ENCODE measurements at regions not wholly inside any gene's neighbourhood (a gene's known extent, or its start where the extent isn't known, plus 50 kb on each side); places are given as distances from the start of the nearest gene placed in this dataset.
"Not testable (repeated sequence)": the region's sequence is repeated elsewhere in the genome, so short reads cannot be mapped to it uniquely, and the experiment has no call there.

DNA sequence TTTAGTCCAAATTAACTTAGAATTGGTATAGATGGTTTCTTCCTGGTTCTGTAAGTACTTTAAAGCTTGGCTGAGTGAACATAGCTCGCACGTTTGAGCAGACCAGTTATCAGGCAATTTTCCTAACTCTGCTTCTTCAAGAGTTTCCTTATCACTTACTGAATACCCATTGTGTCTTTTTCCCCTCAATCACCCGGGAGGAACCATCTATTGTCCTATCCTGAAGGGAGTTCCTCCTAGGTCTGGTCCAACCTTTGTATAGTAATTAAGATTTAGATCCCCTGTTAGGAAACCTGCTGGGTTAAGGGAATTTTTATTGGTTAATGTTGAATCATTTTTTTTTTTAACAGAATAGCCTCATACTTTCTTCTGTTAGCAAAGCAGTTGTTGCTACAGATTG is 1215.0 kb upstream of the ATXN8OS start:
- H4K91ac ChIP-seq (replicated peaks; ENCODE audit: insufficient read length, low read length); H2BK15ac ChIP-seq (ENCODE audit: low read length); H3K36me3 ChIP-seq (ENCODE audit: control insufficient read depth in 2 of 4, insufficient read depth in 4 of 4, low read length in 3 of 4); H3K27me3 ChIP-seq (replicated peaks in 1 of 4; ENCODE audit: control insufficient read depth in 3 of 4, extremely low read depth in 1 of 4, insufficient read depth in 3 of 4, low read length in 3 of 4); H3K14ac ChIP-seq (ENCODE audit: insufficient read length); H3K4me1 ChIP-seq (replicated peaks in 1 of 4; ENCODE audit: control insufficient read depth in 3 of 4, insufficient read depth in 4 of 4, low read length in 3 of 4); FAIRE-seq; H3K27ac ChIP-seq (ENCODE audit: low read depth, low read length); H3K4me3 ChIP-seq (ENCODE audit: extremely low read depth in 1 of 4, insufficient read depth in 2 of 4, low read depth in 3 of 4, low read length in 4 of 4); DNase-seq (ENCODE audit: low read depth in 1 of 2, low spot score in 2 of 2); H2AFZ ChIP-seq (ENCODE audit: low read length); H3K56ac ChIP-seq (replicated peaks; ENCODE audit: insufficient read length, low read depth, low read length); H3K23me2 ChIP-seq (ENCODE audit: low read depth, low read length); H3K9ac ChIP-seq (replicated peaks in 1 of 4; ENCODE audit: extremely low read depth in 1 of 4, low read depth in 3 of 4, low read length in 3 of 4); H3K79me1 ChIP-seq (ENCODE audit: low read depth, low read length); H4K5ac ChIP-seq (ENCODE audit: insufficient read length, low read depth, low read length); POLR2A ChIA-PET (ENCODE audit: partially characterized antibody); H2AK5ac ChIP-seq (ENCODE audit: low read depth, low read length); H2BK5ac ChIP-seq (ENCODE audit: low read depth, low read length); H2BK120ac ChIP-seq (replicated peaks; ENCODE audit: low read depth, low read length); H3K79me2 ChIP-seq (ENCODE audit: control insufficient read depth in 1 of 2, insufficient read depth in 2 of 2, low read length in 2 of 2); H3K4ac ChIP-seq (replicated peaks; ENCODE audit: insufficient read length, low read depth, low read length); H3K9me3 ChIP-seq (ENCODE audit: insufficient read depth in 2 of 2, low read depth in 1 of 2, low read length in 1 of 2); H2BK20ac ChIP-seq (ENCODE audit: low read length); H3K4me2 ChIP-seq (ENCODE audit: insufficient read depth in 1 of 2, low read depth in 2 of 2, low read length in 2 of 2); H4K20me1 ChIP-seq (replicated peaks in 1 of 2; ENCODE audit: control insufficient read depth in 1 of 2, insufficient read depth in 2 of 2, low read length in 2 of 2); H3K18ac ChIP-seq (ENCODE audit: extremely low read depth, low read length); H4K8ac ChIP-seq (ENCODE audit: extremely low read depth, insufficient read depth, low read length); H3K23ac ChIP-seq (ENCODE audit: insufficient read length); H2BK12ac ChIP-seq (ENCODE audit: low read depth, low read length): not testable (repeated sequence)
- CTCF ChIA-PET (ENCODE audit: partially characterized antibody) = interaction anchor here (1.0 kb wide), 1 partner anchor 8 kb away, joined by 3 read pairs; no protein-coding TSS in a partner anchor
- 61% methylated on average over 3 of the region's 3 CpGs; no CpG with 5 or more reads in 1 of the 2 experiments for WGBS, 2 experiments (ENCODE audit: extremely low coverage in 1 of 2, insufficient coverage in 1 of 2, insufficient read length in 1 of 2, insufficient replicate concordance in 2 of 2, low coverage in 1 of 2, low lambda C conversion rate in 2 of 2, missing lambda C conversion rate in 1 of 2)

DNA sequence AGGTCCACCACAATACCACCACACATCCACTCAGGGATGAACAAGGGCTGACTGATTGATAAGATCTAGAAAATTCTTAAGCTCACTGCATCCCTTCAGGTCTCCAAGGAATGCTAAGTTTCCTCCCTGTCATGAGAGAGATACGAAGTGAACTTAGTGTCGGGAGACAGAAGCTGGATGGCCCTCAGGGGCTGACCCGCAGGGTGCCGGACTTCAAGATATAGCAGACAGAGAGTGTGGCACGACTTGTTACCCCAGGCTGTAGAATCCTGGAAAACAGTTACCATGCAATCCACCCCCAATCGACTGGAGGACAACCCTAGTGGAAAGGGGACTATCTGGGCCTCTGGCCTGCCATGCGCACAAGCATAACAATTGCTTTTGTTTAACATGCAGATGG is 1217.5 kb upstream of the ATXN8OS start:
- H3K18ac ChIP-seq (ENCODE audit: extremely low read depth, low read length); H3K27me3 ChIP-seq (replicated peaks in 1 of 4; ENCODE audit: control insufficient read depth in 3 of 4, extremely low read depth in 1 of 4, insufficient read depth in 3 of 4, low read length in 3 of 4); POLR2A ChIA-PET (ENCODE audit: partially characterized antibody); H4K20me1 ChIP-seq (replicated peaks in 1 of 2; ENCODE audit: control insufficient read depth in 1 of 2, insufficient read depth in 2 of 2, low read length in 2 of 2); H2BK5ac ChIP-seq (ENCODE audit: low read depth, low read length); H4K5ac ChIP-seq (ENCODE audit: insufficient read length, low read depth, low read length); H3K4me2 ChIP-seq (ENCODE audit: insufficient read depth in 1 of 2, low read depth in 2 of 2, low read length in 2 of 2); FAIRE-seq; H3K9ac ChIP-seq (replicated peaks in 1 of 4; ENCODE audit: extremely low read depth in 1 of 4, low read depth in 3 of 4, low read length in 3 of 4); H3K79me2 ChIP-seq (ENCODE audit: control insufficient read depth in 1 of 2, insufficient read depth in 2 of 2, low read length in 2 of 2); H3K56ac ChIP-seq (replicated peaks; ENCODE audit: insufficient read length, low read depth, low read length); H3K23ac ChIP-seq (ENCODE audit: insufficient read length); H3K4me1 ChIP-seq (replicated peaks in 1 of 4; ENCODE audit: control insufficient read depth in 3 of 4, insufficient read depth in 4 of 4, low read length in 3 of 4); H3K4me3 ChIP-seq (ENCODE audit: extremely low read depth in 1 of 4, insufficient read depth in 2 of 4, low read depth in 3 of 4, low read length in 4 of 4); H2BK120ac ChIP-seq (replicated peaks; ENCODE audit: low read depth, low read length); H2BK20ac ChIP-seq (ENCODE audit: low read length); H3K4ac ChIP-seq (replicated peaks; ENCODE audit: insufficient read length, low read depth, low read length); H3K23me2 ChIP-seq (ENCODE audit: low read depth, low read length); H3K14ac ChIP-seq (ENCODE audit: insufficient read length); DNase-seq (ENCODE audit: low read depth in 1 of 2, low spot score in 2 of 2); H3K36me3 ChIP-seq (ENCODE audit: control insufficient read depth in 2 of 4, insufficient read depth in 4 of 4, low read length in 3 of 4); H4K8ac ChIP-seq (ENCODE audit: extremely low read depth, insufficient read depth, low read length); H4K91ac ChIP-seq (replicated peaks; ENCODE audit: insufficient read length, low read length); H2AFZ ChIP-seq (ENCODE audit: low read length); H2AK5ac ChIP-seq (ENCODE audit: low read depth, low read length); H2BK15ac ChIP-seq (ENCODE audit: low read length); H2BK12ac ChIP-seq (ENCODE audit: low read depth, low read length); CTCF ChIA-PET (ENCODE audit: partially characterized antibody); H3K9me3 ChIP-seq (ENCODE audit: insufficient read depth in 2 of 2, low read depth in 1 of 2, low read length in 1 of 2); H3K27ac ChIP-seq (ENCODE audit: low read depth, low read length); H3K79me1 ChIP-seq (ENCODE audit: low read depth, low read length): not testable (repeated sequence)
- 97% methylated on average over 7 of the region's 7 CpGs; no CpG with 5 or more reads in 1 of the 2 experiments for WGBS, 2 experiments (ENCODE audit: extremely low coverage in 1 of 2, insufficient coverage in 1 of 2, insufficient read length in 1 of 2, insufficient replicate concordance in 2 of 2, low coverage in 1 of 2, low lambda C conversion rate in 2 of 2, missing lambda C conversion rate in 1 of 2)

Data from H1 (cell line).